GOT3 (cell line): ENCODE measurements at regions not wholly inside any gene's neighbourhood (a gene's known extent, or its start where the extent isn't known, plus 50 kb on each side); places are given as distances from the start of the nearest gene placed in this dataset.

Experiments
- DNase-seq: peaks from one replicate; lab custom pipeline; 2025; ENCODE audit warnings: mixed read lengths; lab: John Stamatoyannopoulos, UW

- no peak for DNase-seq
These were observed 158.2 kb downstream of the TDRD15 start for GRCh38 chr2:21281791-21282514.

GRCh38 chr2:21282515-21282898 lies 158.7 kb downstream of the TDRD15 start:
- DNase-seq, result no peak

GRCh38 chr2:21288299-21288698 lies 164.5 kb downstream of the TDRD15 start:
- DNase-seq, result no peak

- no peak for DNase-seq
These were observed 165.2 kb downstream of the TDRD15 start for GRCh38 chr2:21288739-21289520.

- no peak for DNase-seq
These were observed 165.8 kb downstream of the TDRD15 start for GRCh38 chr2:21289551-21289950.

GRCh38 chr2:21289989-21290388 lies 166.2 kb downstream of the TDRD15 start:
- no peak for DNase-seq

GRCh38 chr2:21291426-21291825 lies 167.7 kb downstream of the TDRD15 start:
- no peak for DNase-seq

- no peak for DNase-seq
These were observed 170.7 kb downstream of the TDRD15 start for GRCh38 chr2:21294446-21294845.

GRCh38 chr2:21299411-21299810 lies 175.6 kb downstream of the TDRD15 start:
- no peak for DNase-seq

GRCh38 chr2:21301871-21302455 lies 178.2 kb downstream of the TDRD15 start:
- DNase-seq, result no peak

GRCh38 chr2:21303876-21304275 lies 180.1 kb downstream of the TDRD15 start:
- DNase-seq, result no peak

- no peak for DNase-seq
These were observed 181.8 kb downstream of the TDRD15 start for GRCh38 chr2:21305581-21305980.

GRCh38 chr2:21306235-21306634 lies 182.5 kb downstream of the TDRD15 start:
- DNase-seq, result no peak

GRCh38 chr2:21307037-21307436 lies 183.3 kb downstream of the TDRD15 start:
- DNase-seq, result no peak

- no peak for DNase-seq
These were observed 186.7 kb downstream of the TDRD15 start for GRCh38 chr2:21310493-21310892.

- DNase-seq, result no peak
These were observed 190.6 kb downstream of the TDRD15 start for GRCh38 chr2:21314322-21314835.

GRCh38 chr2:21317131-21317530 lies 193.4 kb downstream of the TDRD15 start:
- no peak for DNase-seq

GRCh38 chr2:21318263-21318662 lies 194.5 kb downstream of the TDRD15 start:
- DNase-seq, result no peak

- DNase-seq, result no peak
These were observed 202.4 kb downstream of the TDRD15 start for GRCh38 chr2:21326152-21326551.

- no peak for DNase-seq
These were observed 204.4 kb downstream of the TDRD15 start for GRCh38 chr2:21328177-21328576.

GRCh38 chr2:21330786-21331391 lies 207.1 kb downstream of the TDRD15 start:
- no peak for DNase-seq

- no peak for DNase-seq
These were observed 208.0 kb downstream of the TDRD15 start for GRCh38 chr2:21331625-21332370.
